GM18868 (cell line): ENCODE measurements at regions not wholly inside any gene's neighbourhood (a gene's known extent, or its start where the extent isn't known, plus 50 kb on each side); places are given as distances from the start of the nearest gene placed in this dataset.

Experiments
- ATAC-seq: cut with Tn5 transposase; IDR thresholded peaks from one replicate; pipeline ENCODE4 v1.9.1; 2021; ENCODE audit warnings: mild to moderate bottlenecking, moderate library complexity; ENCODE audit not compliant: unreplicated experiment

GRCh38 chr11:43574949-43575912 lies 105.3 kb upstream of the HSD17B12 start:
- ATAC-seq = no peak

- no peak for ATAC-seq
Measured at GRCh38 chr11:43575913-43576310, 104.6 kb upstream of the HSD17B12 start.

GRCh38 chr11:43576320-43576802 lies 104.2 kb upstream of the HSD17B12 start:
- ATAC-seq = no peak

GRCh38 chr11:43576803-43577521 lies 103.6 kb upstream of the HSD17B12 start:
- no peak for ATAC-seq

- no peak for ATAC-seq
Measured at GRCh38 chr11:43577566-43578264, 102.8 kb upstream of the HSD17B12 start.

GRCh38 chr11:43578346-43579170 lies 102.0 kb upstream of the HSD17B12 start:
- ATAC-seq = no peak

- peak; percentile 65 for ATAC-seq
Measured at GRCh38 chr11:43579171-43579918, 101.2 kb upstream of the HSD17B12 start.

- no peak for ATAC-seq
Measured at GRCh38 chr11:43579919-43580276, 100.6 kb upstream of the HSD17B12 start.

GRCh38 chr11:43580735-43581369 lies 99.7 kb upstream of the HSD17B12 start:
- no peak for ATAC-seq

- no peak for ATAC-seq
Measured at GRCh38 chr11:43581370-43582023, 99.0 kb upstream of the HSD17B12 start.

- ATAC-seq = no peak
Measured at GRCh38 chr11:43582024-43582862, 98.3 kb upstream of the HSD17B12 start.

GRCh38 chr11:43582863-43583462 lies 97.6 kb upstream of the HSD17B12 start:
- no peak for ATAC-seq

- ATAC-seq = no peak
Measured at GRCh38 chr11:43583548-43583947, 97.0 kb upstream of the HSD17B12 start.

GRCh38 chr11:43585877-43586608 lies 94.5 kb upstream of the HSD17B12 start:
- ATAC-seq = no peak

- no peak for ATAC-seq
Measured at GRCh38 chr11:43589601-43590250, 90.8 kb upstream of the HSD17B12 start.

GRCh38 chr11:43601511-43601910 lies 79.0 kb upstream of the HSD17B12 start:
- ATAC-seq = no peak
